Progenitor cell of endocrine pancreas (in vitro differentiated cells): ENCODE measurements at regions not wholly inside any gene's neighbourhood (a gene's known extent, or its start where the extent isn't known, plus 50 kb on each side); places are given as distances from the start of the nearest gene placed in this dataset.

ENCODE experiments used
- DNase-seq: peaks from one replicate; pipeline ENCODE4 v3.0.0; 2021; ENCODE audit warnings: low spot score; ENCODE audit not compliant: unreplicated experiment
- H3K27ac Mint-ChIP-seq: 2 replicates; pipeline ENCODE4 v1.8.0; 2021; ENCODE audit warnings: mild to moderate bottlenecking, moderate library complexity, mixed read lengths
- H3K27me3 Mint-ChIP-seq: 2 replicates; pipeline ENCODE4 v1.8.0; 2021; ENCODE audit warnings: mixed read lengths
- H3K36me3 Mint-ChIP-seq: 2 replicates; pipeline ENCODE4 v1.8.0; 2022; ENCODE audit warnings: mixed read lengths; ENCODE audit not compliant: insufficient read depth
- H3K4me1 Mint-ChIP-seq: 2 replicates; pipeline ENCODE4 v1.8.0; 2021; ENCODE audit warnings: low read depth, mixed read lengths
- H3K4me3 Mint-ChIP-seq: 2 replicates; pipeline ENCODE4 v1.8.0; 2021; ENCODE audit warnings: low read depth, mild to moderate bottlenecking, moderate library complexity, mixed read lengths
- H3K9me3 Mint-ChIP-seq: 2 replicates; pipeline ENCODE4 v1.8.0; 2021; ENCODE audit warnings: low read depth, mixed read lengths
- TF ChIP-seq, protein P1 (sequence below): fragments of 200-600 bp; sonication (generic); IDR thresholded peaks from one replicate; pipeline ENCODE4 v1.5.0; 2021; ENCODE audit warnings: antibody characterized with exemption, mild to moderate bottlenecking; ENCODE audit not compliant: unreplicated experiment

GRCh38 chr11:56909080-56909479 lies 79.6 kb upstream of the OR5AK2 start:
- TF ChIP-seq, protein P1, sequence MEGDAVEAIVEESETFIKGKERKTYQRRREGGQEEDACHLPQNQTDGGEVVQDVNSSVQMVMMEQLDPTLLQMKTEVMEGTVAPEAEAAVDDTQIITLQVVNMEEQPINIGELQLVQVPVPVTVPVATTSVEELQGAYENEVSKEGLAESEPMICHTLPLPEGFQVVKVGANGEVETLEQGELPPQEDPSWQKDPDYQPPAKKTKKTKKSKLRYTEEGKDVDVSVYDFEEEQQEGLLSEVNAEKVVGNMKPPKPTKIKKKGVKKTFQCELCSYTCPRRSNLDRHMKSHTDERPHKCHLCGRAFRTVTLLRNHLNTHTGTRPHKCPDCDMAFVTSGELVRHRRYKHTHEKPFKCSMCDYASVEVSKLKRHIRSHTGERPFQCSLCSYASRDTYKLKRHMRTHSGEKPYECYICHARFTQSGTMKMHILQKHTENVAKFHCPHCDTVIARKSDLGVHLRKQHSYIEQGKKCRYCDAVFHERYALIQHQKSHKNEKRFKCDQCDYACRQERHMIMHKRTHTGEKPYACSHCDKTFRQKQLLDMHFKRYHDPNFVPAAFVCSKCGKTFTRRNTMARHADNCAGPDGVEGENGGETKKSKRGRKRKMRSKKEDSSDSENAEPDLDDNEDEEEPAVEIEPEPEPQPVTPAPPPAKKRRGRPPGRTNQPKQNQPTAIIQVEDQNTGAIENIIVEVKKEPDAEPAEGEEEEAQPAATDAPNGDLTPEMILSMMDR: no peak
- H3K27me3 Mint-ChIP-seq: no peaks in the 10 kb centered on the region
- peaks cover 7% of the 10 kb centered on the region for H3K4me1 Mint-ChIP-seq
- no peak overlapping the region for H3K27ac Mint-ChIP-seq
- no peak for DNase-seq
- H3K36me3 Mint-ChIP-seq: no peaks in the 10 kb centered on the region
- H3K4me3 Mint-ChIP-seq: no peak overlapping the region
- peaks cover 3% of the 10 kb centered on the region for H3K9me3 Mint-ChIP-seq

- DNase-seq: no peak
Measured at GRCh38 chr11:56906683-56907148, 82.0 kb upstream of the OR5AK2 start.

GRCh38 chr11:56905936-56906335 lies 82.8 kb upstream of the OR5AK2 start:
- H3K9me3 Mint-ChIP-seq: peaks cover 3% of the 10 kb centered on the region
- H3K36me3 Mint-ChIP-seq: no peaks in the 10 kb centered on the region
- H3K27me3 Mint-ChIP-seq: no peaks in the 10 kb centered on the region
- peaks cover 17% of the 10 kb centered on the region for H3K4me1 Mint-ChIP-seq
- H3K27ac Mint-ChIP-seq: no peak overlapping the region
- no peak for DNase-seq
- H3K4me3 Mint-ChIP-seq: no peak overlapping the region
- TF ChIP-seq, protein P1: no peak

More at GRCh38 chr11:56906683-56907148, 82.0 kb upstream of the OR5AK2 start:
- no peaks in the 10 kb centered on the region for H3K36me3 Mint-ChIP-seq
- H3K27me3 Mint-ChIP-seq: no peaks in the 10 kb centered on the region
- TF ChIP-seq, protein P1: no peak
- peaks cover 17% of the 10 kb centered on the region for H3K4me1 Mint-ChIP-seq
- no peak overlapping the region for H3K27ac Mint-ChIP-seq
- no peak overlapping the region for H3K4me3 Mint-ChIP-seq
- H3K9me3 Mint-ChIP-seq: peaks cover 3% of the 10 kb centered on the region

- H3K27ac Mint-ChIP-seq: no peak overlapping the region
- no peaks in the 10 kb centered on the region for H3K27me3 Mint-ChIP-seq
- H3K4me3 Mint-ChIP-seq: no peak overlapping the region
- H3K9me3 Mint-ChIP-seq: peaks cover 3% of the 10 kb centered on the region
- TF ChIP-seq, protein P1: no peak
- no peaks in the 10 kb centered on the region for H3K36me3 Mint-ChIP-seq
- no peak for DNase-seq
- peaks cover 17% of the 10 kb centered on the region for H3K4me1 Mint-ChIP-seq
Measured at GRCh38 chr11:56905442-56905841, 83.3 kb upstream of the OR5AK2 start.

DNA sequence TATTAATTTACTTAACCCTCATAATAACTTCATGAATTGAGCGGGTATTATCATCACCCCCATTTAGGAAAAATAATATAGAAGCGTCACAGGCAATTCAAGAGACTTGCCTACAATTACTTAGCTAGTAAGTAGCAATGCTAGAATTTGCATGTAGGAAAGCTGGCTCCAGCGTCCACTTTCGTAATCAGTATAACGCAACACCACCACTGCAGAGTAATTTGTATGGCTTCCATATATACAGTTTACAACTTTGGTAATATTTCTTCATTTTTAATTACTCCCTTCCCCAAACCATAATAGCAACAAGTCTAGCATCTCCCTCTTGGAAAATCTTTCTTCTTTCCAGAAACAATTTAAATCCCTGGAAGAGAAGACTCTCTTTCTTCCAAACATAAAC lies 89.9 kb upstream of the OR5AK2 start:
- no peak overlapping the region for H3K27ac Mint-ChIP-seq

More for the DNA sequence above, 89.9 kb upstream of the OR5AK2 start:
- H3K9me3 Mint-ChIP-seq: no peaks in the 10 kb centered on the region
- H3K4me3 Mint-ChIP-seq: no peak overlapping the region
- no peaks in the 10 kb centered on the region for H3K36me3 Mint-ChIP-seq
- TF ChIP-seq, protein P1: no peak
- H3K4me1 Mint-ChIP-seq: peaks cover 8% of the 10 kb centered on the region
- DNase-seq: no peak
- peaks cover 14% of the 10 kb centered on the region for H3K27me3 Mint-ChIP-seq
